Left lobe of liver (tissue), 2 donors: ENCODE measurements at regions not wholly inside any gene's neighbourhood (a gene's known extent, or its start where the extent isn't known, plus 50 kb on each side); places are given as distances from the start of the nearest gene placed in this dataset.
"Not testable (repeated sequence)": the region's sequence is repeated elsewhere in the genome, so short reads cannot be mapped to it uniquely, and the experiment has no call there.

Experiments
- ATAC-seq: fragments of 200-7000 bp; cut with Tn5 transposase; one replicate; pipeline ENCODE4 v1.9.1; 2020; ENCODE audit warnings: mild to moderate bottlenecking, moderate library complexity
- DNase-seq: peaks from one replicate; pipeline ENCODE4 v3.0.0-alpha.2; 2020; ENCODE audit warnings: low spot score
- donor health status: DM: no; HTN: no; CAD: no; lungs with moderate emphysema.
- donor health status: DM: no; HTN: yes; CAD: no.

- DNase-seq = no peak
- no peak for ATAC-seq
Observed at GRCh38 chr14:44453433-44454171, 53.5 kb downstream of the FSCB start.

DNA sequence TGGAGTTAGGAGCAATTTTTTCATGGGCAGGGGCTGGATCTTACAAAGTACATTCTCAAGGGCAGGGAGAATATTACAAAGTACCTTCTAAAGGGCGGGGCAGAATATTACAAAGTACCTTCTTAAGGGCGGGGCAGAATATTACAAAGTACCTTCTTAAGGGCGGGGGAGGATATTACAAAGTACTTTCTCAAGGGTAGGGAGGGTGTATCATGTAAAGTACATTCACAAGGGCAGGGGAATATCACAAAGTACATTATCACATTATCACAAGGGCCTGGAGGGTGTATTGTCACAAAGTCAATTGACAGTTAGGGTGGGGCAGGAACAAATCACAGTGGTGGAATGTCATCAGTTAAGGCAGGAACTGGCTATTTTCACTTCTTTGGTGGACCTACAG, 56.9 kb downstream of the FSCB start:
- not testable (repeated sequence) for DNase-seq, ATAC-seq

DNA sequence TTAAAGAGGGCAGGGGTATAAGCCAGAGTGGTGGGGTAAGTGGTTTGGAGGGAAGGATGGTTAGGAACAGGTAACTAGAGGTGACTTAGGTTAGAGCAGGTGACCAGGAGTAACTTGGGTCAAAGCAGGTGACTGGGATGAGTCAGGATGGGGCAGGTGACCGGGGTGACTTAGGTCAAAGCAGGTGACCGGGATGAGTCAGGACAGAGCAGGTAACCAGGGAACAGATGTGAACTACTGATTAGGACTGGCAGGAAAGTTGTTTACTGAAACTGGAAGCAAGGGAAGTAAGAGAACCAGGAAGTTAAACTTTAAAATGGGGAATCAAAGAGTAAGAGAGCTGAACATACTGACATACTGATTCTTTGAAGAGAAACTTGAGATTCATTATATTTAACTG, 57.4 kb downstream of the FSCB start:
- DNase-seq (no peak), ATAC-seq (no peak)

- ATAC-seq (no peak), DNase-seq (no peak)
Observed at GRCh38 chr14:44448951-44449358, 58.1 kb downstream of the FSCB start.

DNA sequence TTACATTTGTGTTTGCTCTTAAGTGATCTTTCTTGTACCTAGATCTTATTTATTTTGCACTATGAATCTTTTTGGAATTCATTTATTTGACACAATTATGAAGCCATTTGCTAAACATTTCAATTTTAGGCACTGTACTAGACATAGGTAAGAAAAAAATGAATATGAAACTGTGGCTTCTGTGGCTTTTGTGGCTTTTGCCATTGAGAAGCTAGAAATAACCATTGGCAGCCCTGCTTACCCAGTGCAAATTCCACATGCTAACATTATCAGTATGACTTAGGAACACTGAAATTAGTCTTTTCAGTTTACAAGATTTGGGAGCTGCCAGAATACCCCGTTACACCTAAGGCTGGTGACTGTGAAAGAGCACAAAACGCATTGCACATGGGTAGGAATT, 60.1 kb downstream of the FSCB start:
- DNase-seq (no peak), ATAC-seq (no peak)

DNA sequence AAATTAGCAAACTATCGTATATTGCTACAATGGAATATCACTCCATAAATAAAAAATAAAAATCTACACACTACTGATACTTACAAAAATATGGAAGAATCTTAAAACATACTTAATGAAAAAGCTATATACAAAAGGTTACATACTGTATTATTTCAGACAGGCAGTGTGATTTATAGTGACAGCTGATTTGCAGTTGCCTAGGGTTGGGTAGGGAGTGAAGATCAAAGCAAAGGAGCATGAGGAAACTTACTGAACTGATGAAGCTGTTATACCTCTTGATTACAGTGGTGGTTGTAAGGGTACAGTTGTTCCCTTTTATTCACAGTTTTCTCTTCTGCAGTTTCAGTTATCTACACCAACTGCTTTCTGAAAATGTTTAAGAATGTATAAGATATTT, 62.6 kb downstream of the FSCB start:
- no peak for ATAC-seq
- no peak for DNase-seq

DNA sequence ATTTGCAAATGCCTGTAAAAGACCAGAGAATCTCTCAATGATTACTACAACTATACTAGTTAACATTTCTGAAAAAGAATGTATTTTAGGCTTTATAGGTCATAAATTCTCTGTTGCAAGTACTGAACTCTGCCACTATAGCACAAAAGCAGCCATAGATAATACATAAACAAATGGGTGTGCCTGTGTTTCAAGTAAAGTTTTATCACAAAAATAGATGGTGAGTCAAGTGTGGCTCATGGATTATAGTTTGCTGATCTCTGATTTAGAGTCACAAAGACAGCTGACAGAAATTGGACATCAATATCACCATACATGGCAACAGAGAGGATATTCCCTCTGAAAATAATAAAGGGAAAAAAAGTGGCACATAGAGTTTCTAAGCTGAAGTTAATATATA, 68.1 kb downstream of the FSCB start:
- ATAC-seq (no peak), DNase-seq (no peak)

DNA sequence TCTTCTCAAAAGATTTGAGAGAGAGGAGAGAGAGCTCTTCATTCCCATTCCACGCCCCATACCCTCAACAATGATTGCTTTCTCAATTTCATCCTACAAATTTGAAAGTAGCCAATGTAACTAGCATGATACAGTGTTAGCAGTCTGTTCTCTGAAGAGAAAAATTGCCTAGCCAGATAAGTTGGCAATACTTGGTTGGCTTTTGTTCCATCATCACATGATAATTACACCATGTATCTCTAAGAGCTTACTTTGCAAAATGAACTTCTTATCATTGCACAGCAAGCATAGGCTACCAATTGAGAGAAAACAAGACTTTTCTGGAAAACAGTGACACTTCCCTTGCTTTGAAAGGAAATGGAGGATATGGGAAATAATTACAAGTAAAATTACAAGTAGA, 68.9 kb downstream of the FSCB start:
- no peak for DNase-seq
- ATAC-seq = no peak

- DNase-seq = no peak
- no peak for ATAC-seq
Observed at GRCh38 chr14:44436458-44436857, 70.6 kb downstream of the FSCB start.

DNA sequence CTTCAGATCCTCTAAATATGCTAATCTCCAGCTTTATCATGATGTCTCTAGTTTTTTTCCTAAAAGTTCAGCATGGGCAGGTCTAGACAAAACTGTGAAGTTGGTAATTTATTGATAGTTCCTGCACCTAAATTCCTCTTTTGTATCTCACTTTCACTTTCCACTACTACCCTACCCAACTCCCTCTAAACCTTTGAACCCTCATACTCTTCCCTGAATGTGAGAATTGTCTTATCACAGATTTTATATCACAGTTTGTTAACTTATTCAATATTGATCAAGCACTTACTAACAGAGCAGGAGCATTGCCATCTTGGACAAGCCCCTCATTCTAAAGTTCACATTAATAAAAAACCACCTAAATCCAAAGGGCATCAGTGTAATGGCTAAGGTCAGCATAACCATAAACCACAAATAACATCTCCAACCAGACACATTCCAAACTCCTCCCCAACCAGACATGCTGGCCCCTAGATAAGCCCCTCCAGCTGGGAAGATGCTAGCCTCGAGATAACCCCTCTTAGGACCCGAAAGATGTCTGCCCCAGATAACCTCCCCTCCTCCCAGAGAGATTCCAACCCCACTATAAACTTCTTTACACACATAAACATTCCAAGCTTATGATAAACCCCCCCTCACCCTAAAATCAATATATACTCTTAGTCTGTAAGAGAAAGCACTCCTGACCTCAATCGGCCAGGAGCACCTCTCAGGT, 78.7 kb downstream of the FSCB start:
- DNase-seq = no peak
- peak; percentile 81 for ATAC-seq

DNA sequence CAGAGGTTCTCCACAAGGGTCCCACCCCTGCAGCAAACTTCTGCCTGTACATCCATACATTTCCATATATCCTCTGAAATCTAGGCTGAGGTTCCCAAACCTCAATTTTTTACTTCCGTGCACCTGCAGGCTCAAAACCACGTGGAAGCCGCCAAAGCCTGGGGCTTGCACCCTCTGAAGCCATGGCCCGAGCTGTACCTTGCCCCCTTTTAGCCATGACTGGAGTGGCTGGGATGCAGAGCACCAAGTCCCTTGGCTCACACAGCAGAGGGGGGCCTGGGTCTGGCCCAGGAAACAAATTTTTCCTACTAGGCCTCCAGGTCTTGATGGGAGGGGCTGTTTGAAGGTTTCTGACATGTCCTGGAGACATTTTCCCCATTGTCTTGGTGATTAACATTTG, 84.4 kb downstream of the FSCB start:
- DNase-seq (no peak), ATAC-seq (no peak)

- ATAC-seq (no peak), DNase-seq (no peak)
Observed at GRCh38 chr14:44420226-44420625, 86.9 kb downstream of the FSCB start.

GRCh38 chr14:44418856-44419255, 88.2 kb downstream of the FSCB start:
- ATAC-seq (no peak), DNase-seq (no peak)

GRCh38 chr14:44417809-44418208, 89.3 kb downstream of the FSCB start:
- ATAC-seq (no peak), DNase-seq (no peak)

- DNase-seq = no peak
- no peak for ATAC-seq
Observed at GRCh38 chr14:44414646-44415045, 92.4 kb downstream of the FSCB start.

DNA sequence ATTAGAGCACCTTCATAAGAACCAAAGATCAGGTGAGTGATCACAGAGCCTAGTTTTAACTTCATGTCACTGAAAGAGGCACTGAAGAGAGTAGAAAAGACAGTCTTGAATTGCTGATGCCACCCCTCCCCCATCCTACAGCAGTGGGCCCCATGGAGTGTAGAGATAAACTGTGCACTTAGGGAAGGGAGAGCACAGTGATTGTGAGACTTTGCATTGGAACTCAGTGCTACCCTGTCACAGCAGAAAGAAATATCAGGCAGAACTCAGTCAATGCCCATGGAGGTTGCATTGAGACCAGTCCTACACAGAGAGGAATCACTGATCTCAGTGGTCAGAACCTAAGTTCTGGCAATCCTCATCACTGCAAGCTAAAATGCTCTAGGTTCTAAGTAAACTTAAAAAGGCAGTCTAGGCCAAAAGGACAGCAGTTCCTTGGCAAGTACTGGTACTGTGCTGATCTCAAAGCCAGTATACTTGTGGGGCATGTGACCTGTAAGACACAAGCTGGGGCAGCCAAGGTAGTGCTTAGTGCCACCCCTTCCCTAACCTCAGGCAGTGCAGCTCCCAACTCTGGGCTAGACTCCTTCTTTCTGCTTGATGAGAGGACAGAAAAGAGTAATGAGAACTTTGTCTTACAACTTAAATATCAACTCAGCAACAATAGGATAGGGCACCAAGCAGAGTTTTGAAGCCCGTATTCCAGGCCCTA, 94.1 kb downstream of the FSCB start:
- ATAC-seq (no peak), DNase-seq (no peak)

DNA sequence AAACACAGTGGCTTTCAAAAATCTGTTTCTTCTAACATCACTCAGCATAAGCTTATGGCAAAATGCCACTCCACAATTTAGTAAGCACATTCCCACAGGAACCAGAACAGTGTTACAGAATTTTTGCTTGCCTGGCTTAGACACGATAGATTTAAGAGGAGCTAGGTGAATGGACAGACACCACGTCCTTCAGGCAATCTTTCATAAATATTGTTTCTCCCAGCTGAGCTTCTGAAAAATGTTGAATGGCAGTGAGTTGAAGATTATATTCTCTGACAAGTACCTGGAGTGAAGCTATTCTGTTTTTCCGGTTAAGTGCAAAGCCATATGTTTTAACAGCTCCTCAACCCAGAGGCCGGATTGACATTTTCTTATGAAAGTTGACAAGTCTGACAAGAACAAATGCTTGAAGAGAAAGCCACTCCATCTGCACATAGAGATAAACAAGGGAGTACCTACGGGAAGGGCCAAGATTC, 102.0 kb downstream of the FSCB start:
- no peak for DNase-seq
- no peak for ATAC-seq

- DNase-seq (no peak), ATAC-seq (no peak)
Observed at GRCh38 chr14:44404599-44404998, 102.5 kb downstream of the FSCB start.

- DNase-seq = no peak
- ATAC-seq = no peak
Observed at GRCh38 chr14:44404036-44404435, 103.0 kb downstream of the FSCB start.

DNA sequence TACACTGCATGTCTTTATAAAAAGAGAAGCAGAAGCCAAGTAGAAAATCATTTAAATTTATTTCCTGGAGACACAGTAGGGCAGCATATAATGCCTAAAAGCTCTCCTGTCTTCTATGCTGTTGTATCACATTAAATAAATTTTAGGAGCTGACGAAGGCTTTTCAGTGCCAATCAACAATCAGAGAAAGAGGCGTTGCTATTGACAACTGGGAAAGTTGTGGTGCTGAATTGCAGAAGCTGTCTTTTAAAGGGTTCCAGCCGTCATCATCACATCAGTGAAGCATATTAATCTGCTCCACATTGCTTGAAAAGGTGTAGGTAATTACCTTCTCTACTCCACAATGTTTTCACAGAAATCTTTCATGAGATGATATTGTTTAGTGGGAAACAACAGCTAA, 103.9 kb downstream of the FSCB start:
- no peak for ATAC-seq

DNA sequence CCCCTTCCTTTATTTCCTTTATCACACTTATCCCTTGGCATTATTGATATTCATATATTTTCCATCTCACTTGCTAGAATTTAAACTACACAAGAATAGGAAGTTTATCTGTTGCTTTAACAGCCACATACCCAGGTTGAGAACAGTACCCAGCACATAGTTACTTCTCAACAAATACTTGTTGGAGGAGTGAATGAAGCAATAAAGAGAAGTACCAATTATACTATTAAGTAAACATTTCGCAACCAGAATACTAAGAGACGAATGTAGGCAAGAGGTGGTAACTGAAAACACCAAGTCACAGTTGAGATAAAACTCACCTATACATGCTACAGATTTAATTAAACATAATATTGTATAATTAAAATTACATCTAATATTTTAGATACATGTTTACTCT, 110.9 kb downstream of the FSCB start:
- ATAC-seq (no peak), DNase-seq (no peak)

More for the DNA sequence above, 103.9 kb downstream of the FSCB start:
- no peak for DNase-seq

- no peak for DNase-seq
- no peak for ATAC-seq
Observed at GRCh38 chr14:44392984-44393383, 114.1 kb downstream of the FSCB start.
